ENCODE measurements at regions not wholly inside any gene's neighbourhood (a gene's known extent, or its start where the extent isn't known, plus 50 kb on each side); places are given as distances from the start of the nearest gene placed in this dataset.
"Not testable (repeated sequence)": the region's sequence is repeated elsewhere in the genome, so short reads cannot be mapped to it uniquely, and the experiment has no call there.

DNA sequence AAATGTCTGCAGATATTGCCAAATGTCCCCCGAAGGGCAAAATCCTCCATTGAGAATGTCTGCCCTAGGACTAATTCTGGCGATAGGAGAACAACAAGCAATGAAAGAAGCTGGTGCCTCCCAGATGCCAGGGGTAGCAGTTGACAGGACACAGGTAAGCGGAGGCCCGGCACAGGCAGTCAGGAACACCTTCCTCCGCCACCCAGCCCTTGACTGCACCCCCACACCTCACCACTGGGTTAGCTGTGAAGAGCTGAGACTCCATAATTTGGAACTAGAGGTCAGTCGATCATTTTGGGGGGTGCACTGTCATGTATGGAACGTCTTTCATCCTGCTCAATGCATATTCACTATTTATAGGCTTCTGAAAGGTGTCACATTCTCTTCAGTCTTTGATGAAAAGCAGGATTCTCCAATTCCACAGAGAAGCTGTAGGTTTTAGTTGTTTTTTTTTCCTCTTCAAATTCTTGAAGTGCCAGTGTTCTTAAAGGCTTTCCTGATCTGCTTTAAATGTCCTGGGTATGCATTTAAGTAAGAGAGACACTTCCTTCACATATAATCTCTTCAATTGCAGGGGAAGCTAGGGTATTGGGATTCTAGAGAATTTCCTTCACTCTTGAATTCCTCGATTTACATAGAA is 111.6 kb upstream of the ZFP42 start:
- DNase-seq = no peak

GRCh38 chr4:187887906-187888305 is 107.7 kb upstream of the ZFP42 start:
- no peak for DNase-seq

DNA sequence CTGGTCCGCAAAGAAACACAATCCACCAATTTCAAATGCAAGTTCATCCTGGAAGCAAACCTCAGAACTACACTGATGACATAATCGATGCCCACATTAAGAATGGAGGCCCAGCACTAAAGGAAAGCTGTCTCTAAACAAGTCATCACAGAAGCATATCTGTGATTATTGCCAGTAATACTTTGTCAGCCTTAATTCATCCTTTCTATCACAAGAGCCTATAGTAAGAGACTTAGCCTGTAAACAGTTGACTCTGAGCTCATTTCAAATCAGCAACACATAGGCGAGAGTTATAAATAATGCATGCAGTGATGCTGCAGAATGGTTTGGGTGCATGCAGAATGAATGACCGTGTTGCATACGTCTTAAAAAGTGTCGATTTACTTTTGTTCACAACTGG is 105.9 kb upstream of the ZFP42 start:
- no peak for DNase-seq

GRCh38 chr4:187893418-187893817 is 102.2 kb upstream of the ZFP42 start:
- DNase-seq = no peak

- no peak for DNase-seq
Measured at GRCh38 chr4:187903106-187903505, 92.5 kb upstream of the ZFP42 start.

GRCh38 chr4:187903700-187904099 is 91.9 kb upstream of the ZFP42 start:
- no peak for DNase-seq

GRCh38 chr4:187908079-187908561 is 87.5 kb upstream of the ZFP42 start:
- DNase-seq = no peak

DNA sequence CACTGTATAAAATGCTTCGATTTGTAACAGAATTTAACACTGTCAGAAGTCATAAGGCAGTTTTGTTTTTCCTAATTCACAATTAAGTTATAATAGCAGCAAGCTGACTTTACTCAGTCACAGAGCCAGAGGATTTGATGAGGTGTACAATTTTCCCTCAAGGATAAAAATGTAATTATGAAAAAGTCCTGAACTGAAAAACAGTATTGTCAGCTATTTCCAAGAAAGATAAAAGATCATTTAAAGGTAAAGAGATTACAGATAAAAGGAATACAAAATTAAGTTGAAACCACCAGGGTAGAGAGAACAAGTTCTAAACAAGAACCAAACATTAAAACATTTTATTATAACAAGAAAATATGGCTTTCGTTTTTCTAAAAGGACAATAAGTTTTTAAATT is 86.8 kb upstream of the ZFP42 start:
- no peak for DNase-seq

DNA sequence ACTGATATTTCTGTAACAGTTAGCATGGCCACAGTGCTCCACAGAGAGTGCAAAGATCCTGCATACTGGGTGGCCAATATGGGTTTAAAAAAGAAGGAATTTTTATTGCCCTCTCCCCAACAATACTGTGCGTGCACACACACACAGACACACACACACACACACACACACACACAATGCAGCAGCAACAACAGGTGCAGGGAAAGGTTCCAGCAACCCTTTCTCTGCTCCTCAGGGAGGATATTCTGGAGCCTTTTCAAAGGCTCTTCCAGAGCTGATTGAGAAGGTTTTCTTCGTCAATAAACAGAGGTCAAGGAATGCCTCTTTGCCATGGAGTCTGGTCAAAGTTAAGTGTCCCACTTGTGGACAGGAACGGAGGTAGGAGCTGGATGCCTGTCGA is 84.8 kb upstream of the ZFP42 start:
- no peak for DNase-seq

DNA sequence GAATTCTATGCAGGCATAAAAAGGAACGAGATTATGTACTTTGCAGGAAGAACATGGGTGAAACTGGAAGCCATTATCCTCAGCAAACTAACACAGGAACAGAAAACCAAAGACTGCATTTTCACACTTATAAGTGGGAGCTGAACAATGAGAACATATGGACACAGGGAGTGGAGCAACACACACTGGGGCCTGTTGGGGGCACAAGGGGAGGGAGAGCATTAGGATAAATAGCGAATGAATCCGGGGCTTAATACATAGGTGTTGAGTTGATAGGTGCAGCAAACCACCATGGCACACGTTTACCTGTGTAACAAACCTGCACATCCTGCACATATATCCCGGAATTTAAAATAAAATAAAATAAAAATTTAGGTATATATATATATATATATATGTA is 80.2 kb upstream of the ZFP42 start:
- not testable (repeated sequence) for DNase-seq

- DNase-seq = no peak
Measured at GRCh38 chr4:187919966-187920365, 75.6 kb upstream of the ZFP42 start.

DNA sequence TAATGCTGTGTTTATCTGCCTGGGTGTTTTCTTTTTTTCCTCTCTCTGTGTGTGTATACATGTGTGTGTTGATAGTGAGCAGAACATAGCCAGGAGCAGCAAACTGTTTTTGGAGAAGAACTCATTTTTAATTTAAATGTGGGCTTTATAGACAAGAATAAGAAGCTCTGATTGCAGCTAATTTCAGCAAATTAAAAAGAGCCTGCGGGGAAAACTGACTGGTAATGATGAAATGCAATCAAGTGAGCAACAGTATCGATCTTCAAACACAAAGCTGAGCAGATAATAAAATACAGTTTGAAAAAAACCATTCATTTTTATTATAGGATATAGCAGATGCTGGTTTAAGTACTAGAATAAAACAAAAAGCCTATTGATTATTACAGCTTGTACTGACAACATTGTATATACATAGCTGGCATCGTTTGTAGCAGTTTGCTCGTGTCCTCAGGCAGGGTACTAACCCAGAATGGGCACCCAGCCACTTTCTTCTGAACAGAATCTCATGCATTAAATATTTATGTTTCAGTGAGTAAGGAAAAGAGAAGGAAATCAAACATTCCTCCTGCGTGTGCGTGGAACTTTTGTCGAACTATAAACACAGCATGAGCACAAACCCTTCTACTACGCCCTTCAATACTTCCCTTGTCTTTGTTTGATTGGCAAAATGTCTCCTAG is 73.5 kb upstream of the ZFP42 start:
- DNase-seq = no peak

- no peak for DNase-seq
Measured at GRCh38 chr4:187929024-187929423, 66.5 kb upstream of the ZFP42 start.

- no peak for DNase-seq
Measured at GRCh38 chr4:187934766-187935165, 60.8 kb upstream of the ZFP42 start.

DNA sequence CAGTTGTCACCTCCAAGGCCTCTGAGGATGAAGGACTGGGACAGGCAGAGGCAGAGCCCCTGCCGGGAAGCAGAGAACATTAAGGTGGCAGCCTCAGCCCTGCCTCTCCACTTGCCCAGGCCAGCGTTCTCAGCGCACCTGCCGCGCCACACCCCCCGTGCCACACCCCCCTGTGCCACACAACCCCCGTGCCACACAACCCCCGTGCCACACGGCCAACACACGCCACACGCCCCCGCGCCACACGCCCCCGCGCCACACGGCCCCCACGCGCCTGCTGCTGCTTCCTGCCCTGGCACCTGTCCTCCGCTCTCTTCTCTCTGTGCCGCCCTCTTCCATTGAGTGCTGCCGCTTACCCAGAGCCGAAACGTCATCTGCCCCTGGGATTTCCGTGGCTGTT is 58.0 kb upstream of the ZFP42 start:
- DNase-seq = no peak

DNA sequence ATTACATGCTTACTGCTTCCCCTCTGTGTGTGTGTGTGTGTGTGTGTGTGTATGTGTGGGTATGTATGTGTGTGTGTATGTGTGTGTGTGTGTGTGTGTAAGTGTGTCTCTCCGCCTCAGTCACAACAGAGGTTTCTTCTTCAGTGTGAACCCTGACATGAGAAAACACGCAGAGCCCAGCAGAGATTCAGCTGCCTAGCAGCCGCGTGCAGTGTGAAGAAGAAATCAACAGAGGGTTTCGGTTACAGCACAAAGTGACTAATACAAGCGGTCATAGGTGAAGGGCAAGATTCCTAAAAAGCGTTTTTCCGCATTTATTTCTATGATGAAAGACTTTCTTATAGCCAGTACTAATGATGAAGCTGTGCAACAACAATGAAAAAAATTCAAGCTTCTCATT is 55.3 kb upstream of the ZFP42 start:
- DNase-seq = no peak

DNA sequence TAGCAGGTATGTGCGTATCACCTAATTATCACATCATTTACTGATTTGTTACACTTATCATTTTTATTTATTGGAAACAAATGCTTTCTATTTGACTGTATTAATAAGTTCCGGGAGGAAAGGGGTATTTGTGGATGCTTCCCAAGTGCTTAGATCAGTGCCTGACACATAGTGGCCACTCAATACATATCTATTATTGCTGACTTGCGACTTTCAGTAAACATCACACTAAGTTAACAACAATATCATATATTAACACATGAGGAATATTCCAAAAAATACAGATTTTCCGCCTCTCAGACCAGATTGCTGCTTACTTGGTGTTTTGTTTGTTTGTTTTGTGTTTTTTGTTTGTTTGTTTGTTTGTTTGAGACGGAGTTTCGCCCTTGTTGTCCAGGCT is 52.6 kb upstream of the ZFP42 start:
- no peak for DNase-seq

DNA sequence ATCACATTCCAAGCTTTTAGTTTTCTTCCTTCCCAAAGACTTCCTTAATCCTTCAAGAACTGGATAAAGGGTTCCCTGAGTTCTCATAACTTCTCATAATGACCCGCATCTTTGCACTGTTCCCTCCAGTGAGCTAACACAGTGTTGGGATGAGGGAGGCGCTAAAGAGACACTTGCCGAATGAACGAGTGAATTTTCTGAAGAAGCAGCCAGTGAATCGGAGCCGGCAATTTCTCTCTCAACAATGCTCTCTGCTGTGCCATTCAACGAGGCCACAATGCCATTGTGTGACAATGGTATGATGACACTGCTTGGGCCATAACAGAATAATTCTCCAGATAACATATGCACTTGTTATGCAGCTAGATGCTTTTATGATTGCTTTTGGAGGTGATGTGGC is 51.4 kb upstream of the ZFP42 start:
- DNase-seq = no peak
